ENCODE measurements at regions not wholly inside any gene's neighbourhood (a gene's known extent, or its start where the extent isn't known, plus 50 kb on each side); places are given as distances from the start of the nearest gene placed in this dataset.
"Not testable (repeated sequence)": the region's sequence is repeated elsewhere in the genome, so short reads cannot be mapped to it uniquely, and the experiment has no call there.

GRCh38 chr12:20003252-20003651, 365.1 kb upstream of the PDE3A start:
- WGBS, 4 donors = 82 to 89% (median 85%) methylated on average over 2 of the region's 2 CpGs
- Histone ChIP-seq H3K4me1 (peaks cover 0 to 20% (median 2%) of the 10 kb centered on the region in 12 donors), H3K27me3 (no peaks in the 10 kb centered on the region), H3K9me3 (peaks cover 0 to 4% (median 0%) of the 10 kb centered on the region in 12 donors), H3K27ac (no peak overlapping the region), H3K36me3 (no peaks in the 10 kb centered on the region), H3K4me3 (no peak overlapping the region)
- no peak for DNase-seq
- no peak for ATAC-seq
- no peak for TF ChIP-seq POLR2A (IDR thresholded peaks at IDR 0.05)
- no peak for TF ChIP-seq CTCF (IDR thresholded peaks at IDR 0.05)
- intact Hi-C loops (cut with DNase I) = loop anchor here in 2 of 10 donors (5.0 to 10.0 kb wide), 2 partner anchors 272 to 364 kb away; partner anchors contain the start of gene PDE3A (in 1 of the 2)

- DNase-seq (no peak), ATAC-seq (peak in 1 of 4 donors; percentile 51)
- no peak for TF ChIP-seq CTCF (IDR thresholded peaks at IDR 0.05)
- TF ChIP-seq POLR2A (IDR thresholded peaks at IDR 0.05) = no peak
- Histone ChIP-seq H3K36me3 (no peaks in the 10 kb centered on the region), H3K4me1 (peaks cover 0 to 12% (median 2%) of the 10 kb centered on the region in 12 donors), H3K27ac (no peak overlapping the region), H3K4me3 (no peak overlapping the region), H3K27me3 (no peaks in the 10 kb centered on the region), H3K9me3 (peaks cover 0 to 4% (median 0%) of the 10 kb centered on the region in 12 donors)
- intact Hi-C loops (cut with DNase I) = loop anchor here in 2 of 10 donors (5.0 to 10.0 kb wide), 2 partner anchors 270 to 362 kb away; partner anchors contain the start of gene PDE3A (in 1 of the 2)
- 25 to 52% (median 39%) methylated on average over 2 of the region's 2 CpGs for WGBS, 4 donors
Measured at GRCh38 chr12:20004952-20005351, 363.4 kb upstream of the PDE3A start.

- intact Hi-C loops (cut with DNase I) = loop anchor here in 1 of 10 donors (10.0 kb wide), 1 partner anchor 268 kb away; no protein-coding TSS in a partner anchor
- Histone ChIP-seq H3K36me3 (no peaks in the 10 kb centered on the region), H3K4me3 (no peak overlapping the region), H3K27ac (no peak overlapping the region), H3K27me3 (no peaks in the 10 kb centered on the region), H3K4me1 (peaks cover 0 to 7% (median 0%) of the 10 kb centered on the region in 12 donors), H3K9me3 (no peaks in the 10 kb centered on the region)
- WGBS, 4 donors = 80 to 90% (median 84%) methylated on average over 8 of the region's 8 CpGs
- no peak for TF ChIP-seq CTCF (IDR thresholded peaks at IDR 0.05)
- no peak for TF ChIP-seq POLR2A (IDR thresholded peaks at IDR 0.05)
- no peak for ATAC-seq
- no peak for DNase-seq
Measured at GRCh38 chr12:20006871-20007730, 361.2 kb upstream of the PDE3A start.

GRCh38 chr12:20009965-20010364, 358.4 kb upstream of the PDE3A start:
- not testable (repeated sequence) for ATAC-seq, H3K9me3 ChIP-seq, H3K4me3 ChIP-seq, H3K27ac ChIP-seq, H3K4me1 ChIP-seq, H3K36me3 ChIP-seq, H3K27me3 ChIP-seq, DNase-seq
- WGBS, 4 donors = 91 to 96% (median 95%) methylated on average over 8 of the region's 8 CpGs
- intact Hi-C loops (cut with DNase I) = loop anchor here in 1 of 10 donors (10.0 kb wide), 1 partner anchor 265 kb away; no protein-coding TSS in a partner anchor

Data from heart left ventricle (tissue), 16 donors.